GM19468 (cell line): ENCODE measurements at regions not wholly inside any gene's neighbourhood (a gene's known extent, or its start where the extent isn't known, plus 50 kb on each side); places are given as distances from the start of the nearest gene placed in this dataset.
"Not testable (repeated sequence)": the region's sequence is repeated elsewhere in the genome, so short reads cannot be mapped to it uniquely, and the experiment has no call there.

Experiments used
- ATAC-seq: cut with Tn5 transposase; IDR thresholded peaks from one replicate; pipeline ENCODE4 v1.9.1; 2021; ENCODE audit warnings: mild to moderate bottlenecking, moderate library complexity, moderate number of reproducible peaks; ENCODE audit not compliant: unreplicated experiment; ENCODE audit errors: extremely low read depth

- no peak for ATAC-seq
Measured at GRCh38 chr13:90839061-90839460, 508.4 kb upstream of the MIR17HG start.

DNA sequence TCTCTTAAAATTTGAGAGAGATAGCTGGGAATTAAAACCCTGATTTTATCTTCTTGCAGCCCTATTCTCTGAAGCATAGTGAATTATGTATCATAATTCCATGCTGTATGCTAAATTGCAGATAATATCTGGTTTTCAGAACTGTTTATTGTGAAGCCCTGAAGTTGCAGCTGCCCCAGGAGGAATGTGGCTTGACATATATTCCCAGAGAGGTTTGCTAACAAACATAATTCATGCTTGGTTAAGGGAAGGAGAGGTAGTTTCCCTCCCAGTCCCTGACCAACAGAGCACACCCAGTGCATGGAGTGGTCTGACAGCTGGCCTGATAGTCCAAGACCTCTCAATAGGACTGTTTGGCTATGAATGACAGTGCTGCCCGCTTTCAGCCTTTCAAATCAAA is 500.6 kb upstream of the MIR17HG start:
- no peak for ATAC-seq

DNA sequence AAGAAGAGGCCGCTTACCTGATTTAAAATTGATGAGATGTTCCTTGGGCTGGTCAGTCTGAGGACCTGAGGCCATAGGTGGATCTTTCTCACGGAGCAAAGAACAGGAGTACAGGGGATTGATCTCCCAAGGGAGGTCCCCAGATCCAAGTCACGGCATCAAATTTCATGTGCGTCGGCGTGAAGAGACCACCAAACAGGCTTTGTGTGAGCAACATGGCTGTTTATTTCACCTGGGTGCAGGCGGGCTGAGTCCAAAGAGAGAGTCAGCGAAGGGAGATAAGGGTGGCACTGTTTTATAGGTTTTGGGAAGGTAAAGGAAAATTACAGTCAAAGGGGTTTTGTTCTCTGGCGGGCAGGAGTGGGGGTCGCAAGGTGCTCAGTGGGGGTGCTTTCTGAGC is 493.8 kb upstream of the MIR17HG start:
- ATAC-seq, result not testable (repeated sequence)

GRCh38 chr13:90857921-90858320 is 489.6 kb upstream of the MIR17HG start:
- no peak for ATAC-seq

GRCh38 chr13:90866006-90866405 is 481.5 kb upstream of the MIR17HG start:
- ATAC-seq, result no peak

GRCh38 chr13:90867336-90867683 is 480.2 kb upstream of the MIR17HG start:
- peak; percentile 92 for ATAC-seq

- no peak for ATAC-seq
Measured at GRCh38 chr13:90868321-90868920, 479.1 kb upstream of the MIR17HG start.

DNA sequence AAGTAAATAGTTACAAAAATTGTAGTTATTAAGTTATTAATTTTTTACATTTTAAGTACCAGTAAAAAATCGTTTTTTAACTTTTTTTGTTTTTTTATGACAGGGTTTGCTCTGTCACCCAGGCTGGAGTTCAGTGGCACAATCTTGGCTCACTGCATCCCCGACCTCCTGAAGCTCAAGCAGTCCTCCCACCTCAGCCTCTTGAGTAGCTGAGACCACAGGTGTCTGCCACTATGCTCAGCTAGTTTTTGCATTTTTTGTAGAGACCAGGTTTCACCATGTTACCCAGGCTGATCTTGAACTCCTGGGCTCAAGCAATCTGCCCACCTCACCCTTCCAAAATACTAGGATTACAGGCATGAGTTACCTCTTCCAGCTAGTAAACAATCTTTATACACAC is 477.9 kb upstream of the MIR17HG start:
- no peak for ATAC-seq

DNA sequence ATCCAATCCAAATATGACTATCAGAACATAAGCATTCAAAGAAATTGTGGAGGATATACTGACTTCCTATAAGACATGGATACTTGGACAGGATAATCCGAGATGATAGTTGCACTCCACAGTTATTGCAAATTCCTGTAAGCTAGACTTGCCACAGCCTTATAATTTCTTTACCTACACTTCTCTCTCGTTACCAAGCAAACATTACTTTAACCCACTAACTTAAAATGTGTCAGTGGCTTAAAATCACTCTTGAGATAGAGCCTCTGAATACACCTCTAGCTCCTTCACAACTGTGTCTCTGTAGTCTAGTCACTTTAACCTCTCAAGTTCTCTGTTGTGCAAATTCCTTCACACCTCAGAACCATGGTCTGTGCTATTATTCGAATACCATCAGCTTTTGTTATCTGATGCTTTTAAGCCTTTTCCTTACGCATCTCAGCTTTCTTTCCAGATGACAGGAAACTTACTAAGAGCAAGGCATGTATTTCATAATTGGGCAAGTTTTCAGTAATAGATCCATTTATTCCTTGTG is 474.9 kb upstream of the MIR17HG start:
- ATAC-seq, result no peak

GRCh38 chr13:90880790-90881189 is 466.7 kb upstream of the MIR17HG start:
- ATAC-seq, result no peak

DNA sequence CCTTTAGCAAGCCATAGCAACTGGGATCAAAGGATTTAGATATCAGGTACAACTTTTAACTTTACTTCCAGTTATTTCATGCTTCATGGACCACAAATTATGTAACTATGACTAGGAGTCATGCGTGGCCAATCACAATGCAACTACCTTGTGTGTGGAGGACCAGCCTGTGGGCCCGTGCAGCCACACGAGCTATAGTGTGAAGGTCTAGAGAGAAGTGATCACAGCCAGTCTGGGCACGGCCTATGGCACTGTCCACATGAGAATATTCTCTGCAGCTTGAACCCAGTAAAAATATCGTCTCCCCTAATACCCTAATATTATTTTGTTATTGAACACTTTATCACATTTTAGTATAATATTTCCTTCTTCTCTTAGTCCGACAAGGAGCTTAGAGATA is 464.9 kb upstream of the MIR17HG start:
- no peak for ATAC-seq

DNA sequence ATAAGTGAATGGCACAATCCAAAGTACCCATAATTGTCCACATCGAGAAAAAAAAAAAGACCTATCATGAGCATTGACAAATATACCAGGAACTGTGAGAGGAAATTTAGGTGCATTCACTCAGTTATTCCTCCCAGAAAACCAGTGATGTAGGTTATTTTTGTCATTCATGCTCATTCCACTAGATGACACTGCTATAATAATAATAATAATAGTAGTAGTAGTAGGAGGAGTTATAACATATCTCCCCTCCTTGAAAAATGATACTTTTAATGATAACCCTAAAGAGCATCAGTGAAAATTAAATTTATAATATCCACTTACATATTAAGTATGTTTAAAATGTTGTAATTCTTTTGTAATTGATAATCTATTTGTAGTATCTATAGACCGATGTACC is 463.9 kb upstream of the MIR17HG start:
- no peak for ATAC-seq

DNA sequence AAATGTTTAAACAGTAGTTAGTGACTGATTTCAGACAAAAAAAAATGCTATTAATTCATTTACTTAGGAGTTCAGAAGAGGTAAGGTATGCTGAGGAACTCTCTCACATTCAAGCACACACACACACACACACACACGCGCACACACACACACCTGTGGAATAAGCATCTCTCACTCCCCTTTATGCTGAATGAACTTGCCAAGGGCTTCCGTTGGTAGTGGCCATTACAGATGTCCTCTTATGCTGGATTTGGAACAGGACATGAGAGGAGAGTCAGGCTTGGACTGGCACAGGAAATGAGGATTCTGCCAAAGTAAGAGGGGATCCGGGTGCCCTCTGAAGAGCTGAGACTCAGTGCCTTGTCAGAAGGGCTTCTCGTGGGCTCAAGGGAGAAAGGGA is 463.4 kb upstream of the MIR17HG start:
- ATAC-seq, result no peak

DNA sequence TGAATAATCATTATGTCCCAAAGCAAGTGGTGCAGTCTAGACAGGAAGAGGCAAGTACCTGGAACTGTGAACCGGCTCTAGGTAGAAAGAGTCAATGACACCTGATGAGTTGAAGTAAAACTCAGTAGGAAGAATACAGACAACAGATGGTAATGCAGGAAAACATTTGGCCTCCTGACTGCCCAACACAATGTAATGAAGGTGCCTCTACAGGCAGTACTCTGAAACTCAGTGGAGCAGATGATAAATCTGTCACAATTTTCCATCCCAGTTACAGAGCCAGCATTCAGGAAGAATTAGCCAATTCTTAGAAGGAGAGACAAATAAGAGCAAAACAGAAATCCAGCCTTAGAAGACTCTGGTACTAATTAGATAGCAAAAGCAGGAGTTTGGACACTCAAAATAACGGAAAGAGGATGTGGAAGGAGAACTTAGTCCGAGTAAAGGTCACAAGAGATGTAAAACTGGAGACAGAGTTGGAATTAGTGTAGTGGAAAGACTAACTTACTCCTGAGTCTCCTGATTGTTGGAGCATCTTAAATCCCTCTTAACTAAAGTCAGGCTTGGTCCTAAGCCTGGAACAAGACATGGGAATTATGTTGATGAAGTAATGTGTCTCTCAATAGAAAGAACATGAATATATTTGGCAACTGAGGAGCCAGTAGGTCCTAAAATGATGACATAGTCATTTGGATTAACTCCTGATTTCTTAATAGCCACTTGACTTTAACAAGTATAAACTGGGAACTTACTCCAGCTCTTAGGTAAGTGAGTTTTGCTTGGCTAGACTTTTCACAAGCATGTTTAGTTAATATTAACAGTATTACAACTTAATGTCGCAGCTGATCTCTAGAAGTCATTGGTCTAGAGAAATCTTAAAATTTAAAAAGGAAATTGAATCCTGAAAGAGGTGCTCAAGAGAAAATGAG is 457.3 kb upstream of the MIR17HG start:
- no peak for ATAC-seq

- ATAC-seq, result no peak
Measured at GRCh38 chr13:90891329-90891728, 456.2 kb upstream of the MIR17HG start.

- ATAC-seq, result not testable (repeated sequence)
Measured at GRCh38 chr13:90893199-90893598, 454.3 kb upstream of the MIR17HG start.

DNA sequence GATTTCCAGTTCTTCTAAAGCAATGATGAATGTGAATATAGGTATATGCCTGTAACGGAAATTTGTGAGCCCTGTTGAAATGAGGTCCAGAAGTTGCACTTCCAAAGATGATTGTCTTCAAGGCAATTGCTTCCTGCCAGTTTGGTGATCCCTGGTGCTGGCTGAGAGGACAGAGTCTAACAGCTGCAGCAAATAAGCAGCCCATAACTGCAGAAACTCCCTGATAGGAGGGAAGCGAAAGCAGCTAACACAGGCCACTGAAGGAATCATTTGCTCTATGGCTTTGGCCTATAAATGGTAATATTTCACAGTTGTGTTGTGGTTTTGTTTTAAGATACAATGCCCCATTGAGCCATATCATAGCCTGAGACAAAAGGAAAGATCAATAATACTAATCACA is 451.5 kb upstream of the MIR17HG start:
- no peak for ATAC-seq

GRCh38 chr13:90898811-90899210 is 448.7 kb upstream of the MIR17HG start:
- ATAC-seq, result no peak

- no peak for ATAC-seq
Measured at GRCh38 chr13:90899416-90899815, 448.1 kb upstream of the MIR17HG start.

DNA sequence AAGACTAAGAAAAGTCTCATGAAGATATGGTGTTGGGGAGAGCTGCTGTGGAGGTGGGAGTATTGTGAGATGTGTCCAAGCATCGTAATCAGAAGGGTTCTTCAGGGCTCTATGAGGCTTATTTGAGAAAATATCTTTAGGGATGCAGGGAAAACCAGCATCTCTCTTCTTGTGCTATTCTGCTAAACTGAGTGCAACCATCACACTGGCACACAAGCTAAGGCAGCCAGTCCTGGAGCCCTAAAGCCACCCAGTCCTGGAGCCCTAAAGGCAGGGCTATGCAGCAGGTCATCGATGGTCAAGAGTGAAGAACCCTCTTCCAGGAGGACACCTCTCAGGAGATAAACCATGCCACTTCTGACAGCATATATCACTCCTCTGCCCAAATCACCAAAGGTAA is 445.2 kb upstream of the MIR17HG start:
- ATAC-seq, result no peak

- ATAC-seq, result no peak
Measured at GRCh38 chr13:90906554-90906953, 440.9 kb upstream of the MIR17HG start.

DNA sequence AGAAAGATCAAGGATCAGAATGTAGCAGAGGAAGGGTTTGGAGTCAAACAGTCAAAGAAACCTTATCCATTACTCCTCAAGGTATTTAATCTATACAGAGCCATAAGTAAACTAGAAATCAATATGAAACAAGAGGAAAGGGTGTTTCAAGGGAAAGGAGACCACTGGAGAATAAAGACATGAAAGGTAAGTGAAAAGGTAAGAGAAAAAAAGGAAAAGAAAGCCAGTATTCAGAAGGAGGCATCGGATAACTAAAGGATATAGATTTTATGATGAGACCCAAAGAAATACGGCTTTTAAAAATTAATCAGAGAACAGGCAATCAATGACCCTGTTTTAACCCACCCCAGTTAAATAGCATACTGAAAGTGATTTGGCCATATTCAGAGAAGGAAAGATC is 438.7 kb upstream of the MIR17HG start:
- ATAC-seq, result no peak
